ENCODE measurements at regions not wholly inside any gene's neighbourhood (a gene's known extent, or its start where the extent isn't known, plus 50 kb on each side); places are given as distances from the start of the nearest gene placed in this dataset.

DNA sequence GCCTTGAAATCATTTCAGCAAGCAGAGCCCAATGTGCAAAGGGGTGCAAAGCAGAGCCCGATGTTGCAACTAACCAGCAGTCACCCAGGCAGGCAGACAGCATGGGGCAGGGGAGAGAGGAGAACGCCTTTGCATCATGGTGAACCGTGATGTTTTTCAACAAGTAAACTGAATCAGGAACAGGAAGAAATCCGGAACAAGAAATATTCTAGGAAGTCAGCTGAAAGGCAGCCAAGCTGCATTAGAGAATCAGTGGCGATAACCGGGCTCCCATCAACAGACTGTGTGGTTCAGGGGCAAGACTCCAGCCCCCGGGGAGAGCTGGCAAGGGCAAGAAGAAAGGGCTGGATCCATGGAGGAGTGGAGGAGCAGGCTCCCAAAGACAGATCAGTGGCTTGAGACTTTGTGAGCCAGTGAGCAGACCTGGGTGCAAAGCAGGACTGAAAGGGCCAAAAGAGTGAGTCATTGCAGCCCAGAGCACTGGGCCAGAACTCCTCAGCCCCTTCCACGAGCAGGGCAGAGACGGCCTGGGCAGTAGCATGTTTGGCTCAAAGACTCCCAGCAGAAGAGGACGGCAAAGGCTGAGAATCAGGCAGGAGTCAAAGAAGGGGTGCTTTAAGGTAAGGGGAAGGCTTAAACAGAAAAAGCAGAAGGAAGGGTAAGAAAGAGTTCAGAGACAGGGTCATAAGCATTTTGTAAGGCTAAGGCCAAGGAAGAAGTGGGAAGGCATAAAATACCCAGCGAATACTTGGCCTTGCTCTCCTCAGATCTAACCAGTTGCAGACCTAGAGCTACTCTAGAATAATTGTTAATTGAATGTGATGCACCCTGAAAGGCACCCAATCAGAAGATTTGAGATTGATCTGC lies 155.0 kb downstream of the SETD4 start:
- TF ChIP-seq, protein P1, sequence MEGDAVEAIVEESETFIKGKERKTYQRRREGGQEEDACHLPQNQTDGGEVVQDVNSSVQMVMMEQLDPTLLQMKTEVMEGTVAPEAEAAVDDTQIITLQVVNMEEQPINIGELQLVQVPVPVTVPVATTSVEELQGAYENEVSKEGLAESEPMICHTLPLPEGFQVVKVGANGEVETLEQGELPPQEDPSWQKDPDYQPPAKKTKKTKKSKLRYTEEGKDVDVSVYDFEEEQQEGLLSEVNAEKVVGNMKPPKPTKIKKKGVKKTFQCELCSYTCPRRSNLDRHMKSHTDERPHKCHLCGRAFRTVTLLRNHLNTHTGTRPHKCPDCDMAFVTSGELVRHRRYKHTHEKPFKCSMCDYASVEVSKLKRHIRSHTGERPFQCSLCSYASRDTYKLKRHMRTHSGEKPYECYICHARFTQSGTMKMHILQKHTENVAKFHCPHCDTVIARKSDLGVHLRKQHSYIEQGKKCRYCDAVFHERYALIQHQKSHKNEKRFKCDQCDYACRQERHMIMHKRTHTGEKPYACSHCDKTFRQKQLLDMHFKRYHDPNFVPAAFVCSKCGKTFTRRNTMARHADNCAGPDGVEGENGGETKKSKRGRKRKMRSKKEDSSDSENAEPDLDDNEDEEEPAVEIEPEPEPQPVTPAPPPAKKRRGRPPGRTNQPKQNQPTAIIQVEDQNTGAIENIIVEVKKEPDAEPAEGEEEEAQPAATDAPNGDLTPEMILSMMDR (conservative IDR thresholded peaks at IDR 0.05; ENCODE audit: low read length) = no peak
- TF ChIP-seq EZH2phosphoT487 (IDR thresholded peaks at IDR 0.05; ENCODE audit: borderline replicate concordance) = no peak
